PC-3 (cell line): ENCODE measurements at regions not wholly inside any gene's neighbourhood (a gene's known extent, or its start where the extent isn't known, plus 50 kb on each side); places are given as distances from the start of the nearest gene placed in this dataset.

Experiments
- CTCF ChIP-seq: fragments of 300-600 bp; sonication (generic); conservative IDR thresholded peaks from 2 replicates; pipeline ENCODE4 v1.5.1; 2017; ENCODE audit warnings: antibody characterized with exemption, low read depth, mild to moderate bottlenecking, low read length
- EZH2 ChIP-seq: fragments of 300-600 bp; sonication (generic); IDR thresholded peaks from one replicate; pipeline ENCODE4 v1.6.1; 2017; ENCODE audit warnings: antibody characterized with exemption, mild to moderate bottlenecking, low read length; ENCODE audit not compliant: unreplicated experiment

- TF ChIP-seq CTCF (no peak), EZH2 (no peak)
Observed at GRCh38 chr1:229018674-229019295, 252.1 kb upstream of the RAB4A start.
